DMS153 (cell line): ENCODE measurements at regions not wholly inside any gene's neighbourhood (a gene's known extent, or its start where the extent isn't known, plus 50 kb on each side); places are given as distances from the start of the nearest gene placed in this dataset.
"Not testable (repeated sequence)": the region's sequence is repeated elsewhere in the genome, so short reads cannot be mapped to it uniquely, and the experiment has no call there.

ENCODE experiments used
- DNase-seq: peaks from one replicate; lab custom pipeline; 2025; lab: John Stamatoyannopoulos, UW

GRCh38 chr2:203629699-203630098, 76.7 kb upstream of the CD28 start:
- no peak for DNase-seq

- no peak for DNase-seq
These were observed 75.2 kb upstream of the CD28 start for GRCh38 chr2:203631068-203631757.

DNA sequence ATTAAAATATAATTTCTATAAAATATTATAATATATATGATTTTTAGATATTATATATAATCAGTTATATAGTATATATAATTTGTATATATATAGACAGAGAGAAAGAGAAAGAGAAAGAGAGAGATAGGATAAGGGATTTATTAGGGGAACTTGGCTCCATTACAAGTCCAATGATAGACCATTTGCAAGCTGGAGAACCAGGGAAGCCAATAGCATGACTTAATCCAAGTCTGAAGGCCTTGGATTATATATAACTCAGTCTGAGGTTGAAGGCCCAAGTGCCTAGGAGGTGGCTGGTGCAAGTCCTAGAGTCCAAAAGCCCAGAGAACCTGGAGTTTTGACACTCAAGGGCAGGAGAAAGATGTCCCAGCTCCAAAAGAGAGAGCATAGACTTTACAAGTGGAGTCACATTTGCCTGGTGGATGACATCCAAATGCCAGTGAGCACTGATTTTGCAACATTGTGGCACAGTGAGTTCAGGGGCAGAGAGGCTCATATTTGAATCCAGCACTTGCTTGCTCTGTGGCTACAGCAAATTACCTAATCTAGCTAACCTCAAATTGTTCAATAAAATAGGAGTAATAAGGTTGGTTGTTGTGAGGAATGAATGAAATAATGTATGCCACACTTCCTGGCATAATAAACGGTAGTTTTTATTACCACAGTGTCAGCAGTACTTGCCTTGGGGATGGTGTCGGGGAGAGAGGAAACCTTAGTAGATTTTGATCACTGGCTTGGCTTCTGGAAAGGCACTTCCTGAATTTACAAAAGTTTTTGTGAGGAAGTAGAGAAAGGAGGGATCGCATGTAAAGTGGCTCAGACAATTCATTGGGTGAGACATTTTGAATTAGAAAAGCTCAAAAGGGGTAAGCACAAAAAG, 69.6 kb upstream of the CD28 start:
- no peak for DNase-seq

- no peak for DNase-seq
These were observed 68.8 kb upstream of the CD28 start for GRCh38 chr2:203637471-203638167.

DNA sequence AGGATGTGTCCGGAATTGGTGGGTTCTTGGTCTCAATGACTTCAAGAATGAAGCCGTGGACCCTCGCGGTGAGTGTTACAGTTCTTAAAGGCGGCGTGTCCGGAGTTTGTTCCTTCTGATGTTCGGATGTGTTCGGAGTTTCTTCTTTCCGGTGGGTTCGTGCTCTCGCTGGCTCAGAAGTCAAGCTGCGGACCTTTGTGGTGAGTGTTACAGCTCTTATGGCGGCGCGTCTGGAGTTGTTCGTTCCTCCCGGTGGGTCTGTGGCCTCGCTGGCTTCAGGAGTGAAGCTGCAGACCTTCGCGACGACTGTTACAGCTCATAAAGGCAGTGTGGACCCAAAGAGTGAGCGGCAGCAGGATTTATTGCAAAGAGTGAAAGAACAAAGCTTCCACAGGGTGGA, 64.6 kb upstream of the CD28 start:
- DNase-seq: not testable (repeated sequence)

DNA sequence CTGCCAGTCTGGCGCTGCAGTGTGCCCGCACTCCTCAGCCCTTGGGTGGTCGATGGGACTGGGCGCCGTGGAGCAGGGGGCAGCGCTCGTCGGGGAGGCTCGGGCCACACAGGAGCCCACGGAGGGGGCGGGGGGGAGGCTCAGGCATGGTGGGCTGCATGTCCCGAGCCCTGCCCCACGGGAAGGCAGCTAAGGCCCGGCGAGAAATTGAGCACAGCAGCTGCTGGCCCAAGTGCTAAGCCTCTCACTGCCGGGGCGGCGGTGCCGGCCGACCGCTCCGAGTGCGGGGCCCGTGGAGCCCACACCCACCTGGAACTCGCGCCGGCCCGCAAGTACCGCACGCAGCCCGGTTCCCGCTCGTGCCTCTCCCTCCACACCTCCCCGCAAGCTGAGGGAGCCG, 63.6 kb upstream of the CD28 start:
- not testable (repeated sequence) for DNase-seq

DNA sequence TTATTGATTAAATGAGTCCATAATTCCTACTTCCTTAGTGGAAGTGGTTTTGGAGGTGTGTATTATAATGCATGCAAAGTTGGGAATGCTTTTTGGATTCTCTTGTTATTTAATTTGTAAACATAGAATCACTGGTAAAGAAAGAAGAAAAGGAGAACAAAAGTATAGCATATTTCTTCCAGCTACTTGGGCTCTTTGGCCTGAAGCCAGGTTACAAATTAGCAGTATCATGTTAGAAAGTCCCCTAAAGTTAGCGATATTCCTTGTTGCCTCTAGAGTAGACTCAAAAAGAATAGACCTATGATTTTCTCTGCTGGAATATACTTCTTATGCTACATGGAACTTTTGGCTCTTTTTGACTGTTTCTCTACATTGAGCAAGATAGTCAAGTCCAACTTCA, 60.6 kb upstream of the CD28 start:
- DNase-seq: no peak

- DNase-seq: no peak
These were observed 60.1 kb upstream of the CD28 start for GRCh38 chr2:203646266-203646864.

DNA sequence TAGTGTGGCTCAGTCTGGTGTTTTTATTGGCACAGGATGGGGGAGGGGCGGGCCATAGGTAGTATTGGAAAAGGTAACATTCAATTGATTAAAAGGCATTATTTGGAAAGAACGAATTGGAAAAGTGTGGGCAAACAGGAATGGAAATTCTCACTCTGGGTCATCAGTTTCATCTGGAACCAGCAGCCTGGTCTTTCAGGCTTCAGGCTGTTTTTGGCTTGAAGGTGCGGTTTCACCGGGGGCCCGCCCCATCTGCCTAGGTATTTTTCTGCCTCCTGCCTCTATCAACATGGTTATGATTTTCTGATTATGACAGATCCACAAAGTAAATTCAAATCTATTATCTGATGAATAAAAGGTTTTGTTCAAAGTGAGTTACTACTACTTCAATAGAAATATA, 59.5 kb upstream of the CD28 start:
- DNase-seq: no peak

GRCh38 chr2:203647579-203647978, 58.9 kb upstream of the CD28 start:
- DNase-seq: no peak

DNA sequence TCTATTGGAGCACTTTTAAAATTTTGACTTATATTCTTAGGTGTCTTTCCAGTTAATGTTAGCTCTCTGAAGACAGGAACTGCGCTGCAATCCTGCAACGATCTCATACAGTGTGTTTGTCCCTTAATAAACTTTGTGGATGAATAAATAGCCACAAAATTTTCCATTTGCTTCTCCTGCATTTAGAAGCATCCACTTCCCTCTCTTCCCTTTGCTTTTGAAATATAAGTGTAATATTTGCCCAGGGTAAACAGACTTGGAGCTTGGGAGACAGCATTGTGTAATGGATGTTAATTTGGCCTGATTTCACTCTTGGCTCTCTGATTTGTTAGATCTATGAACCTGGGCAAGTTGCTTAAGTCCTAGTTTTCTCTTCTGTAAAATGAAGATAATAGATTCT, 58.2 kb upstream of the CD28 start:
- DNase-seq: peak; percentile 75

DNA sequence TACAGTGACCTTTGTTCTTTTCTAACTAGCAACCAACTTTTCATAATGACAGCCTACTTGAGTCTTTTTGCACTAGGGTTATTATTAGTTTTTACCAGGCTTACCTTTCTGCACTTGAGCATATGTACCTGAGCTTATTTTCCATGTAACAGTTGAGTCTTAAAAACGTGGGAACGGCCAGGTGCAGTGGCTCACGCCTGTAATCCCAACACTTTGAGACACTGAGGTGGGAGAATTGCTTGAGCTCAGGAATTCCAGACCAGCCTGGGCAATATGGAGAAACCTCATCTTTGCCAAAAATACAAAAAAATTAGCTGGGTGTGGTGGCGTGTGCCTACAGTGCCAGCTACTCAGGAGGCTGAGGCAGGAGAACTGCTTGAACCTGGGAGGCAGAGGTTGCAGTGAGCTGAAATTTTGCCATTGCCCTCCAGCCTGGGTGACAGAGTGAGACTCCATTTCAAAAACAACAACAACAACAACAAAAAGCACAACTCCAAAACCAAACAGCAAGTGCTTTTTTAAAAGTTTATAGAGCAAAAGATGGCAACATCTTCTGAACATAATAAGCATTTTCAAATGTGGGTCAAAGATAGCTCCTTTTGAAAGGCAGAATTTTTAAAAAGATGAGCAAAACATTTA, 57.1 kb upstream of the CD28 start:
- DNase-seq: no peak

- DNase-seq: peak; percentile 81
These were observed 55.4 kb upstream of the CD28 start for GRCh38 chr2:203650860-203651613.

- DNase-seq: no peak
These were observed 54.8 kb upstream of the CD28 start for GRCh38 chr2:203651621-203652020.

DNA sequence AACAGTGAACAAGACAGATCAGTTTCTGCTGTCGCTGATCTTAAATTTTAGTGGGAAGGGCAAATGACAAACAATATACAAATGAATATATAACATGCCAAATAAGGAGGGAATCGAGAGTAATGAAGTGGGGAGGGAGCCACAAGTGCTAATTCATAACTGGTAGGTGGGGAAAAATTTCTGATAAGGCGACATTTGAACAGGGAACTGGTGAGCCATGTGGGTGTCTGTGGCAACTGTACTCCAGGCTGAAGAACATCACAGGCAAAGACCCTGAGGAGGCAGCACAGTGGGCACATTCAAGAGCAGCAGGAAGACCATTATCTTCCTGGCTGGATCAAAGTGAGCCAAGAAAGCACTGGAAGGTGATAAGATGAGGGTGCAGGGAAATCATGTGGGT, 51.6 kb upstream of the CD28 start:
- no peak for DNase-seq

GRCh38 chr2:203656522-203657287, 49.7 kb upstream of the CD28 start:
- peak; percentile 71 for DNase-seq
